Astrocyte (in vitro differentiated cells and primary cell): ENCODE measurements at regions not wholly inside any gene's neighbourhood (a gene's known extent, or its start where the extent isn't known, plus 50 kb on each side); places are given as distances from the start of the nearest gene placed in this dataset.
A peak's percentile ranks its signal among the peaks of the same experiment; 100 is the strongest.

Experiments used
- DNase-seq: peaks from one replicate; pipeline ENCODE4 v3.0.0-alpha.2; 2010; ENCODE audit warnings: low read depth
- FAIRE-seq: peaks from 2 replicates; lab custom pipeline; 2011; peaks lifted over from hg19 to GRCh38; lab: Jason Lieb, UNC
- H2AFZ ChIP-seq: 2 replicates; pipeline ENCODE4 v1.6.0; 2012; ENCODE audit warnings: low read depth, low read length, inconsistent platforms
- H3K27ac ChIP-seq: 2 replicates; pipeline ENCODE4 v1.5.1; 2011; ENCODE audit warnings: low read depth, low read length, inconsistent platforms
- H3K27me3 ChIP-seq: 2 replicates; pipeline ENCODE4 v1.6.0; 2011; ENCODE audit warnings: low read length, inconsistent platforms; ENCODE audit not compliant: insufficient read depth
- H3K36me3 ChIP-seq: 2 replicates; pipeline ENCODE4 v1.5.1; 2011; ENCODE audit warnings: low read length, inconsistent platforms; ENCODE audit not compliant: insufficient read depth
- H3K4me1 ChIP-seq: 2 replicates; pipeline ENCODE4 v1.5.1; 2011; ENCODE audit warnings: low read length, inconsistent platforms; ENCODE audit not compliant: insufficient read depth
- H3K4me2 ChIP-seq: 2 replicates; pipeline ENCODE4 v1.6.0; 2012; ENCODE audit warnings: low read length, inconsistent platforms
- H3K4me3 ChIP-seq: 2 replicates; pipeline ENCODE4 v1.5.1; 2011; ENCODE audit warnings: low read depth, mild to moderate bottlenecking, low read length, inconsistent platforms; ENCODE audit not compliant: insufficient read depth
- H3K79me2 ChIP-seq: 2 replicates; pipeline ENCODE4 v1.6.0; 2012; ENCODE audit warnings: mild to moderate bottlenecking, low read length, inconsistent platforms; ENCODE audit not compliant: insufficient read depth
- H3K9ac ChIP-seq: 2 replicates; pipeline ENCODE4 v1.6.0; 2012; ENCODE audit warnings: mild to moderate bottlenecking, low read length, inconsistent platforms
- H3K9me3 ChIP-seq: 2 replicates; pipeline ENCODE4 v1.5.1; 2012; ENCODE audit warnings: low read depth, mild to moderate bottlenecking, low read length, inconsistent platforms; ENCODE audit not compliant: insufficient read depth
- H4K20me1 ChIP-seq: 2 replicates; pipeline ENCODE4 v1.6.0; 2012; ENCODE audit warnings: low read length, inconsistent platforms; ENCODE audit not compliant: insufficient read depth
- H3K27ac Mint-ChIP-seq: one replicate; pipeline ENCODE4 v1.8.0; 2021; ENCODE audit warnings: mild to moderate bottlenecking, mixed read lengths; ENCODE audit not compliant: unreplicated experiment
- H3K27me3 Mint-ChIP-seq: one replicate; pipeline ENCODE4 v1.8.0; 2021; ENCODE audit warnings: low read depth, mixed read lengths; ENCODE audit not compliant: unreplicated experiment
- H3K36me3 Mint-ChIP-seq: one replicate; pipeline ENCODE4 v1.8.0; 2021; ENCODE audit warnings: low read depth, mixed read lengths; ENCODE audit not compliant: unreplicated experiment
- H3K4me1 Mint-ChIP-seq: one replicate; pipeline ENCODE4 v1.8.0; 2021; ENCODE audit warnings: low read depth, mixed read lengths; ENCODE audit not compliant: unreplicated experiment
- H3K4me3 Mint-ChIP-seq: one replicate; pipeline ENCODE4 v1.8.0; 2021; ENCODE audit warnings: mild to moderate bottlenecking, moderate library complexity, mixed read lengths; ENCODE audit not compliant: unreplicated experiment
- H3K9me3 Mint-ChIP-seq: one replicate; pipeline ENCODE4 v1.8.0; 2021; ENCODE audit warnings: mild to moderate bottlenecking, mixed read lengths; ENCODE audit not compliant: unreplicated experiment
- EZH2 ChIP-seq: IDR thresholded peaks from 2 replicates; pipeline ENCODE4 v1.6.1; 2012; ENCODE audit warnings: mild to moderate bottlenecking, low read length, inconsistent platforms; ENCODE audit not compliant: insufficient read depth
- TF ChIP-seq, protein P1 (sequence below): IDR thresholded peaks from 2 replicates; pipeline ENCODE4 v1.5.1; 2011; ENCODE audit warnings: low read depth, mild to moderate bottlenecking, inconsistent platforms, low read length, moderate library complexity; ENCODE audit not compliant: insufficient read depth

DNA sequence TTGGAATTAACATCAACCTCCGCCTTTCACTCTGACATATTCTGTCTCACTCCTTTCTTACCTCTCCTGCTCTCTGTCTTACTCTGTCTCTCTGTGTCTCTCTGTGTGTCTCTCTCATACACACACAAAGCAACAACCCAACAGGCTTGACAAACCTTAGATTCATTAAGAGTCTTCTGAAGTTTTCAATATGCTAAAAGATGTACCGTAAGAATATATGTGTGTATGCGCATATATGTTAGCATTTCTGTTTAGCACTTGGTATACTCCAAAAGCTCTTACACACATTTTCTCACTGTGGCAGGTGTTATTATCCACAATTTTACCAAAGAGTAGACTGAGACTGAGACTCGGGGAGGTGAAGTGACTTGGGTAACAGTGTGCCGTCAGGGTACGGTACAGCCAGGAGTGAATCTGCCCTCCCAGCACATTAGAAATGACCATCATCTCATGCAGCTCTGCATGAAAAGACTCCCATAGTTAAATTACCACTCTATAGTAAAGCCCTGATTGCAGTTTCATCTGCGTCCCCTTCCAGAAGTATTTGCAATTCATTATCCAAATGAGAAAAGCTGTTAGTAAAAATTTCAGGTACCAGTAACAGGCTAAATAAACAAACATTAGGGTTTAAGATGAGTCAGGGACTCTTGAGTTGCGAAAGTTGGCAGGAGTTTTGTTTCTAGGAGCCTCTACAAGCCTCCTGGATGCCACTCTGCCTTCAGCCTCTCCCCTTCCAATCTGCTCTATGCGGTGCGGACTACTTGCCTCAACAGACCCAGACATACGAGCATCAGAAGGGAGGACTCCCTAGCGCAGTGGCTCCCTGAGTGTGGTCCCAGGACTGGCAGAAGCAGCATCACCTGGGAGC is 195.2 kb upstream of the TMEM45B start:
- Histone ChIP-seq H3K27ac (no peak overlapping the region), H2AFZ (no peak overlapping the region), H3K4me2 (no peak overlapping the region), H4K20me1 (no peaks in the 10 kb centered on the region), H3K9me3 (no peaks in the 10 kb centered on the region), H3K27me3 (peaks cover 10% of the 10 kb centered on the region), H3K9ac (no peak overlapping the region), H3K4me3 (no peak overlapping the region), H3K36me3 (no peaks in the 10 kb centered on the region), H3K4me1 (no peaks in the 10 kb centered on the region), H3K79me2 (no peaks in the 10 kb centered on the region)
- no peak for FAIRE-seq
- Mint-ChIP-seq H3K27ac (no peak overlapping the region), H3K36me3 (peaks cover 3% of the 10 kb centered on the region), H3K4me1 (no peaks in the 10 kb centered on the region), H3K27me3 (peaks cover 26% of the 10 kb centered on the region), H3K4me3 (no peak overlapping the region), H3K9me3 (peaks cover 2% of the 10 kb centered on the region)
- peak; percentile 54 for DNase-seq
- TF ChIP-seq, protein P1, sequence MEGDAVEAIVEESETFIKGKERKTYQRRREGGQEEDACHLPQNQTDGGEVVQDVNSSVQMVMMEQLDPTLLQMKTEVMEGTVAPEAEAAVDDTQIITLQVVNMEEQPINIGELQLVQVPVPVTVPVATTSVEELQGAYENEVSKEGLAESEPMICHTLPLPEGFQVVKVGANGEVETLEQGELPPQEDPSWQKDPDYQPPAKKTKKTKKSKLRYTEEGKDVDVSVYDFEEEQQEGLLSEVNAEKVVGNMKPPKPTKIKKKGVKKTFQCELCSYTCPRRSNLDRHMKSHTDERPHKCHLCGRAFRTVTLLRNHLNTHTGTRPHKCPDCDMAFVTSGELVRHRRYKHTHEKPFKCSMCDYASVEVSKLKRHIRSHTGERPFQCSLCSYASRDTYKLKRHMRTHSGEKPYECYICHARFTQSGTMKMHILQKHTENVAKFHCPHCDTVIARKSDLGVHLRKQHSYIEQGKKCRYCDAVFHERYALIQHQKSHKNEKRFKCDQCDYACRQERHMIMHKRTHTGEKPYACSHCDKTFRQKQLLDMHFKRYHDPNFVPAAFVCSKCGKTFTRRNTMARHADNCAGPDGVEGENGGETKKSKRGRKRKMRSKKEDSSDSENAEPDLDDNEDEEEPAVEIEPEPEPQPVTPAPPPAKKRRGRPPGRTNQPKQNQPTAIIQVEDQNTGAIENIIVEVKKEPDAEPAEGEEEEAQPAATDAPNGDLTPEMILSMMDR = no peak
- no peak for TF ChIP-seq EZH2

DNA sequence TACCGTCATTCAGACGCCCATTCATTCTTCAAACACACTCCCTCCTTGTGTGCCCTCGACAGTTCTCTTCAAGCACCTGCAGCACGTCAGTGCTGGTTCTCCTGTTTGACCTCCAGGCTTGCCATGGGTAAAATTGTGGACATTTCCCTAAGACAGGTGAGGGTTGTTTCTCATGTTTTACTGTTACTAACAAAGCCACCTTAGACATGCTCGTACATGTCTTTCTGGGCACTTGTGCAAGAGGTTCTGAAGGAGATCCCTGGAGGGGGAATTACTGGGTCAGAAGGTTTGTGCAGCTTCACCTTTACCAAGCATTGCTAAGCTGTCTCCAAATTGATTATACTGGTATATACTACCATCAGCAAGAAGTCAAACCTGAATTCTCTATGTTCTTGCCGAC is 189.7 kb upstream of the TMEM45B start:
- Histone ChIP-seq H3K4me2 (no peak overlapping the region), H2AFZ (no peak overlapping the region), H3K9ac (no peak overlapping the region), H4K20me1 (no peaks in the 10 kb centered on the region), H3K36me3 (no peaks in the 10 kb centered on the region), H3K4me3 (no peak overlapping the region), H3K4me1 (no peaks in the 10 kb centered on the region), H3K79me2 (no peaks in the 10 kb centered on the region), H3K9me3 (no peaks in the 10 kb centered on the region), H3K27me3 (no peaks in the 10 kb centered on the region), H3K27ac (no peak overlapping the region)
- TF ChIP-seq, protein P1 = no peak
- TF ChIP-seq EZH2 = no peak
- no peaks in the 10 kb centered on the region for H3K36me3 Mint-ChIP-seq
- peaks cover 3% of the 10 kb centered on the region for H3K27me3 Mint-ChIP-seq
- no peak overlapping the region for H3K27ac Mint-ChIP-seq
- H3K4me3 Mint-ChIP-seq = no peak overlapping the region
- FAIRE-seq (no peak), DNase-seq (no peak)
- H3K4me1 Mint-ChIP-seq = no peaks in the 10 kb centered on the region
- H3K9me3 Mint-ChIP-seq = peaks cover 2% of the 10 kb centered on the region

DNA sequence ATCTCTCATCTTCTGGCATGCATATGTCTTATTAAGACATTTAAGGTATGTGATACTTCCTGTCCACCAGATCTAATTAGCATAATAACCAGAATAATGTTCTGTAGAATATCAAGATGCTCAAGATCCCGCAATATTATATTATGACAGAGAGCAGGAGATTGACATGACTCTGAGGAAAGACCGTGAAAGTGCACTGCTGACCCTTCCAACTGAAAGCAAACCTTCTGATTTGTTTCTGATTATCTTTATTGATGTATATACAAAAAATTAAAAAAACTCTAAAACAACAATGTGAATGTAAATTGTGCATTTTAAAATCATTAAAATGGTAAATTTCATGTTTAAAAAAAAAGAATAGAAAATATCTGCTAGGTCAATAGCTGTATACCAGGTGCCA is 184.4 kb upstream of the TMEM45B start:
- no peaks in the 10 kb centered on the region for H3K79me2 ChIP-seq
- H3K9me3 ChIP-seq = no peaks in the 10 kb centered on the region
- H3K36me3 Mint-ChIP-seq = no peaks in the 10 kb centered on the region
- FAIRE-seq (no peak), DNase-seq (no peak)
- no peaks in the 10 kb centered on the region for H3K27me3 ChIP-seq
- H3K27ac ChIP-seq = no peak overlapping the region
- H4K20me1 ChIP-seq = no peaks in the 10 kb centered on the region
- H3K9me3 Mint-ChIP-seq = peaks cover 2% of the 10 kb centered on the region
- no peak overlapping the region for H3K27ac Mint-ChIP-seq
- H3K4me2 ChIP-seq = no peak overlapping the region
- H2AFZ ChIP-seq = no peak overlapping the region
- no peak overlapping the region for H3K4me3 Mint-ChIP-seq
- no peaks in the 10 kb centered on the region for H3K4me1 Mint-ChIP-seq
- TF ChIP-seq EZH2 = no peak
- TF ChIP-seq, protein P1 = no peak
- peaks cover 2% of the 10 kb centered on the region for H3K27me3 Mint-ChIP-seq
- H3K36me3 ChIP-seq = no peaks in the 10 kb centered on the region
- H3K4me1 ChIP-seq = no peaks in the 10 kb centered on the region
- H3K4me3 ChIP-seq = no peak overlapping the region
- no peak overlapping the region for H3K9ac ChIP-seq
